Spleen (tissue), 11 donors: ENCODE measurements at regions not wholly inside any gene's neighbourhood (a gene's known extent, or its start where the extent isn't known, plus 50 kb on each side); places are given as distances from the start of the nearest gene placed in this dataset.
A peak's percentile ranks its signal among the peaks of the same experiment; 100 is the strongest.

Source experiments
- DNase-seq: peaks from one replicate; pipeline ENCODE4 v3.0.0-alpha.2; 2020
- H3K27ac ChIP-seq, 8 donors: fragments of 200-600 bp; sonication (generic) in 7 of 8; 1 replicate in 4 of 8; 2 replicates in 4 of 8; pipeline versions ENCODE4 v1.5.0 to v1.8.0; 2016 to 2021; ENCODE audit warnings: inconsistent platforms in 4 of 8, mild to moderate bottlenecking in 4 of 8, moderate library complexity in 1 of 8
- H3K27me3 ChIP-seq, 7 donors: fragments of 200-600 bp; sonication (generic) in 6 of 7; replicated peaks in 1 of 7; 1 replicate in 4 of 7; 2 replicates in 3 of 7; pipeline versions ENCODE4 v1.5.0 to v1.8.0; 2016 to 2021; ENCODE audit warnings: inconsistent platforms in 3 of 7, mild to moderate bottlenecking in 1 of 7
- H3K36me3 ChIP-seq, 6 donors: fragments of 200-600 bp; sonication (generic) in 5 of 6; 1 replicate in 4 of 6; 2 replicates in 2 of 6; pipeline versions ENCODE4 v1.5.0 to v1.8.0; 2016 to 2021; ENCODE audit warnings: inconsistent platforms in 2 of 6
- H3K4me1 ChIP-seq, 6 donors: fragments of 200-600 bp; sonication (generic) in 5 of 6; 1 replicate in 3 of 6; 2 replicates in 3 of 6; pipeline versions ENCODE4 v1.5.0 to v1.8.0; 2016 to 2021; ENCODE audit warnings: inconsistent platforms in 3 of 6
- H3K4me3 ChIP-seq, 8 donors: fragments of 200-600 bp; sonication (generic) in 7 of 8; 1 replicate in 4 of 8; 2 replicates in 4 of 8; pipeline versions ENCODE4 v1.5.0 to v1.8.0; 2016 to 2021; ENCODE audit warnings: inconsistent platforms in 4 of 8, mild to moderate bottlenecking in 4 of 8, moderate library complexity in 2 of 8
- H3K9me3 ChIP-seq, 8 donors: fragments of 200-600 bp; sonication (generic) in 7 of 8; 1 replicate in 4 of 8; 2 replicates in 4 of 8; pipeline versions ENCODE4 v1.5.0 to v1.8.0; 2016 to 2021; ENCODE audit warnings: inconsistent platforms in 4 of 8
- CTCF ChIP-seq, 11 experiments: fragments of 200-600 bp in 7 of 11; fragments of 450-650 bp in 4 of 11; sonication (generic) in 4 of 11; IDR thresholded peaks in 8 of 11; conservative IDR thresholded peaks in 3 of 11; 1 replicate in 7 of 11; 2 replicates in 4 of 11; pipeline versions ENCODE4 v1.4.0 to v1.8.0; 2016 to 2021; ENCODE audit warnings: antibody characterized with exemption in 11 of 11, inconsistent platforms in 4 of 11, mild to moderate bottlenecking in 1 of 11
- POLR2A ChIP-seq, 3 donors: fragments of 450-650 bp; IDR thresholded peaks; one replicate each; pipeline ENCODE4 v1.5.1; 2017; ENCODE audit warnings: antibody characterized with exemption in 3 of 3, mild to moderate bottlenecking in 1 of 3
- POLR2AphosphoS5 ChIP-seq, 3 donors: sonication (generic); formaldehyde crosslinking; IDR thresholded peaks; one replicate each; pipeline ENCODE4 v1.5.1; 2017; ENCODE audit warnings: antibody characterized with exemption in 3 of 3
- WGBS, 5 donors: extraction: QIAGEN DNeasy Blood & Tissue Kit in 3 of 5; methylation state at CpG; one replicate each; pipeline versions ENCODE4 v1.1.5 to v1.1.7; 2013 to 2018; 5-methylcytosine and 5-hydroxymethylcytosine counted together
- intact Hi-C: fragments of 100-400 bp; cut with DNase I; formaldehyde crosslinking; loops from one replicate; pipeline ENCODE4 v1.15.0; 2023; ENCODE audit warnings: low total_unique reads
- donor health status: healthy with polysubstance abuse.
- donor health status: DM: no; HTN: no; CAD: no; lungs with moderate emphysema.
- donor health status: DM: no; HTN: no; CAD: no.
- donor health status: Bipolar disorder and iron deficiency.
- donor health status: healthy.
- donor health status: DM: no; HTN: no; CAD: no.
- donor health status: DM: yes; HTN: yes; CAD: no.

- TF ChIP-seq CTCF (IDR thresholded peaks at IDR 0.05 in 8 of 11, conservative IDR thresholded peaks at IDR 0.05 in 3 of 11) (no peak), POLR2A (IDR thresholded peaks at IDR 0.05) (no peak), POLR2AphosphoS5 (IDR thresholded peaks at IDR 0.05) (no peak)
- H3K9me3 ChIP-seq: no peaks in the 10 kb centered on the region
- peaks cover 5 to 22% (median 11%) of the 10 kb centered on the region in 6 donors for H3K4me1 ChIP-seq
- H3K36me3 ChIP-seq: no peaks in the 10 kb centered on the region
- DNase-seq: no peak
- peaks cover 0 to 34% (median 0%) of the 10 kb centered on the region in 7 donors for H3K27me3 ChIP-seq
- intact Hi-C loops: loop anchor here (10.0 kb wide), 1 partner anchor 106 kb away; no protein-coding TSS in a partner anchor
- H3K27ac ChIP-seq: no peak overlapping the region
- no peak overlapping the region for H3K4me3 ChIP-seq
These were observed 72.2 kb upstream of the FAM169A start for GRCh38 chr5:74938250-74938933.

- peaks cover 5 to 22% (median 11%) of the 10 kb centered on the region in 6 donors for H3K4me1 ChIP-seq
- no peak for DNase-seq
- no peaks in the 10 kb centered on the region for H3K36me3 ChIP-seq
- H3K27ac ChIP-seq: peak overlapping the region in 7 of 8 donors; percentile 44 to 73 (median 51)
- H3K4me3 ChIP-seq: no peak overlapping the region
- intact Hi-C loops: loop anchor here (10.0 kb wide), 1 partner anchor 109 kb away; no protein-coding TSS in a partner anchor
- H3K9me3 ChIP-seq: no peaks in the 10 kb centered on the region
- H3K27me3 ChIP-seq: peaks cover 0 to 34% (median 0%) of the 10 kb centered on the region in 7 donors
- TF ChIP-seq POLR2A (IDR thresholded peaks at IDR 0.05): no peak
- no peak for TF ChIP-seq CTCF (IDR thresholded peaks at IDR 0.05 in 8 of 11, conservative IDR thresholded peaks at IDR 0.05 in 3 of 11)
- TF ChIP-seq POLR2AphosphoS5 (IDR thresholded peaks at IDR 0.05): no peak
- 38 to 58% (median 43%) methylated on average over 4 of the region's 4 CpGs for WGBS, 5 donors
These were observed 69.5 kb upstream of the FAM169A start for GRCh38 chr5:74935752-74936091.

GRCh38 chr5:74934949-74935751, 69.0 kb upstream of the FAM169A start:
- intact Hi-C loops: loop anchor here (10.0 kb wide), 1 partner anchor 110 kb away; no protein-coding TSS in a partner anchor
- peak in 8 of 11 experiments; percentile 17 to 53 (median 42) for TF ChIP-seq CTCF (IDR thresholded peaks at IDR 0.05 in 8 of 11, conservative IDR thresholded peaks at IDR 0.05 in 3 of 11)
- TF ChIP-seq POLR2AphosphoS5 (IDR thresholded peaks at IDR 0.05): peak in 1 of 3 donors; percentile 79
- no peak for TF ChIP-seq POLR2A (IDR thresholded peaks at IDR 0.05)
- WGBS, 5 donors: 6 to 20% (median 9%) methylated on average over 9 of the region's 9 CpGs

GRCh38 chr5:74927336-74927735, 61.1 kb upstream of the FAM169A start:
- no peaks in the 10 kb centered on the region for H3K27me3 ChIP-seq
- H3K4me3 ChIP-seq: no peak overlapping the region
- H3K4me1 ChIP-seq: no peaks in the 10 kb centered on the region
- H3K9me3 ChIP-seq: no peaks in the 10 kb centered on the region
- TF ChIP-seq POLR2AphosphoS5 (IDR thresholded peaks at IDR 0.05) (no peak), POLR2A (IDR thresholded peaks at IDR 0.05) (no peak), CTCF (IDR thresholded peaks at IDR 0.05 in 8 of 11, conservative IDR thresholded peaks at IDR 0.05 in 3 of 11) (no peak)
- H3K27ac ChIP-seq: no peak overlapping the region
- no peak for DNase-seq
- intact Hi-C loops: loop anchor here (10.0 kb wide), 1 partner anchor 163 kb away; the partner anchor contains the start of genes GFM2 and NSA2
- no peaks in the 10 kb centered on the region for H3K36me3 ChIP-seq
- 67 to 85% (median 77%) methylated on average over 1 to 2 of the region's 2 CpGs for WGBS, 5 donors

More at GRCh38 chr5:74934949-74935751, 69.0 kb upstream of the FAM169A start:
- H3K4me3 ChIP-seq: peak overlapping the region in 1 of 8 donors; percentile 1
- H3K36me3 ChIP-seq: no peaks in the 10 kb centered on the region
- peak overlapping the region; percentile 9 to 73 (median 48) for H3K27ac ChIP-seq
- peaks cover 0 to 34% (median 0%) of the 10 kb centered on the region in 7 donors for H3K27me3 ChIP-seq
- no peaks in the 10 kb centered on the region for H3K9me3 ChIP-seq
- H3K4me1 ChIP-seq: peaks cover 5 to 22% (median 11%) of the 10 kb centered on the region in 6 donors
- DNase-seq: no peak
